Activated T-cell treated with anti-CD3 and anti-CD28 coated beads, Interleukin-2, amount 50 U/mL, for 1 hour (primary cell): ENCODE measurements at regions not wholly inside any gene's neighbourhood (a gene's known extent, or its start where the extent isn't known, plus 50 kb on each side); places are given as distances from the start of the nearest gene placed in this dataset.

ENCODE experiments used
- DNase-seq: peaks from one replicate; pipeline ENCODE4 v3.0.0-alpha.2; 2020

- DNase-seq, result no peak
These were observed 170.9 kb upstream of the NPVF start for GRCh38 chr7:25399000-25399750.

- no peak for DNase-seq
These were observed 174.2 kb upstream of the NPVF start for GRCh38 chr7:25402532-25402931.

- no peak for DNase-seq
These were observed 177.4 kb upstream of the NPVF start for GRCh38 chr7:25405736-25406135.

- no peak for DNase-seq
These were observed 178.8 kb upstream of the NPVF start for GRCh38 chr7:25407053-25407452.

- no peak for DNase-seq
These were observed 179.9 kb upstream of the NPVF start for GRCh38 chr7:25408012-25408687.

- no peak for DNase-seq
These were observed 180.6 kb upstream of the NPVF start for GRCh38 chr7:25408876-25409275.

GRCh38 chr7:25409897-25410636 is 181.8 kb upstream of the NPVF start:
- DNase-seq, result no peak

- no peak for DNase-seq
These were observed 192.5 kb upstream of the NPVF start for GRCh38 chr7:25420771-25421170.

- DNase-seq, result no peak
These were observed 195.8 kb upstream of the NPVF start for GRCh38 chr7:25424113-25424512.

- DNase-seq, result no peak
These were observed 196.6 kb upstream of the NPVF start for GRCh38 chr7:25424855-25425254.

GRCh38 chr7:25427721-25428120 is 199.4 kb upstream of the NPVF start:
- DNase-seq, result no peak

GRCh38 chr7:25429731-25430130 is 201.4 kb upstream of the NPVF start:
- no peak for DNase-seq

- no peak for DNase-seq
These were observed 202.1 kb upstream of the NPVF start for GRCh38 chr7:25430200-25430931.

GRCh38 chr7:25431956-25432450 is 203.7 kb upstream of the NPVF start:
- DNase-seq, result no peak

- DNase-seq, result no peak
These were observed 204.5 kb upstream of the NPVF start for GRCh38 chr7:25432807-25433206.

- no peak for DNase-seq
These were observed 208.1 kb upstream of the NPVF start for GRCh38 chr7:25436413-25436812.

GRCh38 chr7:25437308-25437707 is 209.0 kb upstream of the NPVF start:
- DNase-seq, result no peak

- DNase-seq, result no peak
These were observed 216.7 kb upstream of the NPVF start for GRCh38 chr7:25444991-25445390.

- no peak for DNase-seq
These were observed 220.0 kb upstream of the NPVF start for GRCh38 chr7:25448301-25448700.

GRCh38 chr7:25454020-25454419 is 225.7 kb upstream of the NPVF start:
- DNase-seq, result no peak

GRCh38 chr7:25454562-25455041 is 226.3 kb upstream of the NPVF start:
- DNase-seq, result no peak

- no peak for DNase-seq
These were observed 227.5 kb upstream of the NPVF start for GRCh38 chr7:25455683-25456251.
